SKM-1 treated with dmso at 0.1 percent for 144 hours (cell line): ENCODE measurements at regions not wholly inside any gene's neighbourhood (a gene's known extent, or its start where the extent isn't known, plus 50 kb on each side); places are given as distances from the start of the nearest gene placed in this dataset.
A peak's percentile ranks its signal among the peaks of the same experiment; 100 is the strongest.
"Not testable (repeated sequence)": the region's sequence is repeated elsewhere in the genome, so short reads cannot be mapped to it uniquely, and the experiment has no call there.

Source experiments
- DNase-seq: peaks from one replicate; lab custom pipeline; 2025; ENCODE audit not compliant: unreplicated experiment; lab: John Stamatoyannopoulos, UW

DNA sequence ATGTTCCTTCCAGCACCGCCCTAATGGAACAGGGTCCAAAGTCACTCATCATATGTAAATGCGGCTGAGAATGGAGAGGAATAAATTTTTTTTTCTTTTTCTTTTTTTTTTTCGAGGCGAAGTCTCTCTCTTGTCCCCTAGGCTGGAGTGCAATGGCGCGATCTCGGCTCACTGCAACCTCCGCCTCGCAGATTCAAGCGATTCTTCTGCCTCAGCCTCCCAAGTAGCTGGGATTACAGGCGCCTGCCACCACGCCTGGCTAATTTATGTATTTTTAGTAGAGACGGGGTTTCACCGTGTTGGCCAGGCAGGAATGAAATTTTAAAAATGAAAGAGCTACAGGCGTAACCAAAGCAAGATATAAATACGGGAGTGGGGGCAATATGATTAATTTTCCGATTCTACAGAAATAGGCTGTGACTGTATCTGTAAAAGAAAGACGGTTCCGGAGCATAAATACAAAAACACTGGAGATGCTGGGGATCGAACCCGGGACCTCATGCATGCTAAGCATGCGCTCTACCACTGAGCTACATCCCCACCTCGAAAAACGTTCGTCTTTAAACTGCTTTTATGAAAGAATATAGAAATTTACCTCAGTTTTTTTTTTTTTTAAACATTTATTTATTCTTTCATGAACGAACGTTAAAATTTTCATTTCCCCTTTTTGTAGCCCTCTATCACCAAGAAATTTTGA, 132.2 kb downstream of the GPX5 start:
- peak; percentile 67 for DNase-seq

DNA sequence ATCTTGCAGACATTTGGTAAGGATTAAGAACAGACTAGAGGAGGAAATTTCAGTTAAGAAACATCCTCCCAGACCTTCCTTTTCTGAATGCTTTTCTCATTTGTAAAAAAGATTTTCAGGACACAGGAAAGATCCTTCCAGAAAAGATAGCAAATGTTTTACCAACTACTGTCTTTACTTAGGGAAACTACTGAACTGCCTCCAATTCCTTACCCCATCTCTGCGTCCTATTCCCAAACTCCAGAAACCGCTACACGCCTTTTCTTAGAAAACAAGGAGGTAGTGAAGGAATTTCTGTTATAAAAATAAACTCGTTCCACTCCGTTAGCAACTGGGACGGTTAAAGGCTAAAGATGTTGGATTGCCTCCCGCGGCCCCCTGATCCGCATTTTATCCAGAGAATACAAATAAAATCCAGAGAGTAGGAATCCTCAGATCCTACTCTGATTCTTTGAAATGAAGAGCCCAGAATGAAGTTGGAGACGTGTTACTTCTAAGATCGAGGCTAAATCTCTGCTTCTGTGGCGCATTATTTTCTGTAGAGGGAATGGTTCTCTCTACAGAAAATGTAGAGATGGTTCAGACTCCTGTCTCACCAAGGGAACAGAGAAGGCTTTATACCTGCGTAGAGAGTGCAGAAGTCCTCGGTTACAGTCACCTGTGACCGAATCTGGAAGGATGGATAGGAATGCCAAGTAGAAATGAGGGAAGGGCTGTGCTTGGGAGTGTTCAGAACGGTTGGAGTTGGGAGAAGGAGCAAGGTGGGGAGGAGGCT, 133.0 kb downstream of the GPX5 start:
- DNase-seq: peak; percentile 38

DNA sequence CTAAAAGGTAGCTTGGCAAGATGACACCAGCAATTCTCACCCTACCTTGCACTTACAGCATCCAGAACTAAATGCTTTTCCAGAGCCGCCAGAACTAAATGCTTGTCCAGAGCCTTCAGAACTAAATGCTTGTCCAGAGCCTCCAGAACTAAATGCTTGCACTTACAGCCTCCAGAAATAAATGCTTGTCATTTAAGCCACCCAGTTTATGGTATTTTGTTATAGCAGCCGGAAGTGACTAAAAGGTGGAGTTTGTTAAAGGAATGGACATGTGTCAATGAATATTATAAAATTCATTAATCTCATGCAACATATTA, 133.5 kb downstream of the GPX5 start:
- no peak for DNase-seq

DNA sequence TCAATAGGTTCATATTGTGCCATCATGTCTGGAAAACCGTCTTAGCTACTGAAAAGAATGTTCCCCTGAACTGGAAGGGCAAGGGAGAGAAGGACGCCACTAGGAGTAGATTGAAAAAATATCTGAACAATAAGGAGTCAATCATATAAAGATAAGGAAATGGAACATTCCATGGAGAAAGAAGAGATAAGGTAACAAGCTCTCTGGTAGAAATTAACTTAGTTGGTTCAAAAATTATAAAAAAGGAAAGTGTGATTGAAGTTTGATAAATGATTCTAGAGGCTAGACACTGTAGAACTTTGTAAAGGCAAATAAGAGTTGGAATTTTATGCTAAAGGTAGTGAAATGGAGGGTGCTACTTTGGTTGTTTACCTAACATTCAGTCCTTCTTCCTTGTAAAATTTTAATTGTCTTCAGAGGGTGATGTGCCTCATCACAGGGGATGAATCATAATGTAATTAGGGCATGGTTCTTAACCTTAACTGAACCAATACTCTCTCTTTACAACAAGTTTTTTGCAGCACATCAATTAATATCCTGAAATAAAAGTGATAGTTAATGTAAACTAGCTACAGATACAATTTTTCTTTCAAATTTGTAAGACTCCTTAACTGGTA, 135.5 kb downstream of the GPX5 start:
- no peak for DNase-seq

DNA sequence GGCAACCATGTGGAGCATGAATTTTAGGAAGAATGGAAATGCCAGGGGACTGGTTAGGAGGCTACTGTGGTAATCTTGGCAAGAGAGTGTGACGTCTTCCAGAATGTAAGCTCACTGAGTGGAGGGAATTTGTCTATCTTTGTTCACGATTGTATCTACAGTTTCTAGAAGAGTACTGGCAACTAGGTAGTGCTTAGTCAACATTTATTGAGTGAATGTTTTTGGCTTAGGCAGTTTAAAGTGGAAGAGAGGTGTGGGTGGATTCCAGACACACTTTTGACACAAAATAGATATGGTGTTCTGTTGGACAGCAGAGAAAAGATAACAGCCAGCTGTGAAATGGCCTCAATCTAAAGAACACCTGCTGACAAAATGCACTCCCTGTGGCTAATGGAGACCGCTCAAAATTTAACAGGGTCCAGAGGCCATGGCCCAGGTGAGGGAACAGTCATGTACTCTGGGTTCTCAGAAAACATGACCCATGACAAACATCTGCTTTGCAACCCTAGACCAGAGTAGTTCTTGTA, 139.3 kb downstream of the GPX5 start:
- no peak for DNase-seq

DNA sequence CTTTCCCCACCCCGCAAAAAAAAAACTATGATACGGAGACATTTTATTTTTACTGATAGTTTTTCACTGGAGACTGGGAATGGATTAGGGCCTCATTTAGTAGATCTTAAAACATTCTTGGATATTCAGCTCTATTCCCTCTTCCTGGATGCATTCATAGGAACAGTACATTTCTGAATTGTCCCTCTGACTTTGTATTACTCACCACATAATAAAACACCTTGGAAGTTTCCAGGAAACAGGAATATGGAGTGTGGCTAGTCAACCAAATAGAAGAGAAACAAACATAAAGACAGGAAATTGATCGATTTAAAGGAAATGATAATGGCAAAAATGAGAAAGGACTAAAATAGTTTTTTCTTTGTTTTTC, 147.7 kb downstream of the GPX5 start:
- no peak for DNase-seq

DNA sequence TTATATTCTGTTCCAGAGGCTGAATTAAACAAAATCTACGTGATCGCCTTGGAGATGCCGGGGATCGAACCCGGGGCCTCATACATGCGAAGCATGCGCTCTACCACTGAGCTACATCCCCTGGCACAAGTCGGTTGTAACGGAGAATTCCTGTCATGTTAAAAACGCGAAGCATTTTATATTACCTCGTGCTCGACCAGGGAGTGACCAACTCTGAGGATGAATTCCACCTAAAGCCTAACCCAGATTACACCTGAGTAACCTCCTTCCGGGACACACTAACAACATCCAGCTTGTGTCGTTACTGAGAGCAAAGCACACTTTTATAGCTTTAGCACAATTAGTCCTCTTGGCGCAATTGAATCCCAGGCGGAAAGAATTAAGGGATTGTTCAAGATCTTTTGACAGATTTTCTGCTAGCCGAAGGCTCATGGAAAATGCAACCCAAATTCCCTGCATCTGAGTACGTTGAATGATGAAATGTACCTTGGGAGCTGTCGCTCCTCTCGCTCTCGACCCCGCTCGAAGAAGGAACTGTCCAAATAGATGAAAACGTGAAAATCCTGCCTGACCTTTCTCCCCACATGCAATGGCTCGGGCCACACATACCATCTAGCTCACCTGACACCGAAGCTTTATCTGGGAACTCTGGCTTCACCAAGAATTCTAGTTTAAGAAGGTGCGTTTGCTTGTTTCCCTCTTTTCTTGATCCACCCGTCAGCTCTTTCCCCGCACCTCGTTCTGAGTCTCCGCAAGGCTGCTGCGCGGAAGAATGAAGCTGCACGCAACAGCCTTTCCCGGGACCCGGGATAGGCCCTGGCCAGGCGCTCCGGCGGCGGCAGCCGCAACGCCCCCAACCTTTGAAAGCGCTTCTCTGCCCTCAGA, 148.3 kb downstream of the GPX5 start:
- DNase-seq: peak; percentile 41

DNA sequence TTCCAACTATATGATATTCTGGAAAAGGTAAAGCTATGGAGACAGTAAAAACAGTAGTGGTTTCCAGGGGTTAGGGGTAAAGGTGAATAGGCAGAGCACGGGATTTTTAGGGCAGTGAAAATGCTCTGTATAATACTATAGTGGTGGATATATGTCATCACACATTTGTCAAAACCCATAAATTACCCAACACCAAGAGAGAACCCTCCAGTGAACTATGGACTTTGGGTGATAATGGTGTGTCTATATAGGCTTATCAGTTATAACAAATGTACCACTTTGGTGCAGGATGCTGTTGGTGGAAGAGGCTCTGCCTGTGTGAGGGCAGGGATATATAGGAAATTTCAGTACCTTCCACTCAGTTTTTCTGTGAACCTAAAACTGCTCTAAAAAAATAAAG, 149.9 kb downstream of the GPX5 start:
- no peak for DNase-seq

DNA sequence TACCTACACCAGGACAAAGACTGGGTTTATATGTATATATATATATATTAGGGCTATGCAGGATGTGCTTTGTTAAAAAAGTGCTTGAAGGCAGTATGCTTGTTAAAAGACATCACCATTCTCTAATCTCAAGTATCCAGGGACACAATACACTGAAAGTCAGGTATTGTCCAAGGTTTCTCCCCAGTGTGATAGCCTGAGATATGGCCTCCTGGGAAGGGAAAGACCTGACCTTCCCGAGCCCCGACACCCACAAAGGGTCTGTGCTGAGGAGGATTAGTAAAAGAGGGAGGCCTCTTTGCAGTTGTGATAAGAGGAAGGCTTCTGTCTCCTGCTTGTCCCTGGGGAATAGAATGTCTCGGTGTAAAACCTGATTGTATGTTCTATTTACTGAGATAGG, 156.9 kb downstream of the GPX5 start:
- no peak for DNase-seq

DNA sequence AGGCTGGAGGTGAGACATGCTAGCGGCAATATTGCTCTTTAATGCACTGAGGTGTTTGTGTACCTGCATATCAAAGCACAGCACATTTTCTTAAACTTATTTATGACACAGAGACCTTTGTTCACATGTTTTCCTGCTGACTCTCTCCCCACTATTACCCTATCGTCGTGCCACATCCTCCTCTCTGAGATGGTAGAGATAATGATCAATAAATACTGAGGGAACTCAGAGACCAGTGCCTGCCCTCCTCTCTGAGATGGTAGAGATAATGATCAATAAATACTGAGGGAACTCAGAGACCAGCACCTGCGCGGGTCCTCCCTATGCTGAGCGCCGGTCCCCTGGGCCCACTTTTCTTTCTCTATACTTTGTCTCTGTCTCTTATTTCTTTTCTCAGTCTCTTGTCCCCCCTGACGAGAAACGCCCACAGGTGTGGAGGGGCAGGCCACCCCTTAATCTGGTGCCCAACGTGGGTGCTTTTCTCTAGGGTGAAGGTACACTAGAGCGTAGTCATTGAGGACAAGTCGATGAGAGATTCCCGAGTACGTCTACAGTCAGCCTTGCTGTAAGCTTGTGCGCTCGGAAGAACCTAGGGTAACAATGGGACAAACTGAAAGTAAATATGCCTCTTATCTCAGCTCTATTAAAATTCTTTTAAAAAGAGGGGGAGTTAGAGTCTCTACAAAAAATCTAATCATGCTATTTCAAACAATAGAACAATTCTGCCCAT, 157.4 kb downstream of the GPX5 start:
- not testable (repeated sequence) for DNase-seq

DNA sequence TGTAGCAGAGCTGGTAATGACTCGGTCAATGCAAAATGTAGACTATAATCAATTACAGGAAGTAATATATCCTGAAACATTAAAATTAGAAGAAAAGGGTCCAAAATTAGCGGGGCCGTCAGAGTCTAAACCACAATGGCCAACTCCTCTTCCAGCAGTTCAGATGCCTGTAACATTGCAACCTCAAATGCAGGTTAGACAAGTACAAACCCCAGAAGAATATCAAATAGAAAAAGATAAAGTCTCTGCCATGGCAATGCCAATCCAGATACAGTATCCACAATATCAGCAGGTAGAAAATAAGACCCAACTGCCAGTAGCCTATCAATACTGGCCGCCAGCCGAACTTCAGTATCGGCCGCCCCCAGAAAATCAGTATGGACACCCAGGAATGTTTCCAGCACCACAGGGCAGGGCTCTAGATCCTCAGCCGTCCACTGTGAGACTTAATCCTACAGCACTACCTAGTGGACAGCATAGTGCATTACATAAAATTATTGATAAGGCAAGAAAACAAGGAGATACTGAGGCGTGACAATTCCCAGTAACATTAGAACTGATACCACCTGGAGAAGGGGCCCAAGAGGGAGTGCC, 158.4 kb downstream of the GPX5 start:
- peak; percentile 30 for DNase-seq

DNA sequence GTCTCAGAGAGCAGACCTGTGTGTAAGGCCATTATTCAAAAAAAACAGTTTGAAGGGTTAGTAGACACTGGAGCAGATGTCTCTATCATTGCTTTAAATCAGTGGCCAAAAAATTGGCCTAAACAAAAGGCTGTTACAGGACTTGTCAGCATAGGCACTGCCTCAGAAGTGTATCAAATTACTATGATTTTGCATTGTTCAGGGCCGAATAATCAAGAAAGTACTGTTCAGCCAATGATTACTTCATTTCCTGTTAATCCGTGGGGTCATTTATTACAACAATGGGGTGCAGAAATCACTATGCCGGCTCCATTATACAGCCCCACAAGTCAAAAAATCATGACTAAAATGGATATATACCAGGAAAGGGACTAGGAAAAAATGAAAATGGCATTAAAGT, 160.3 kb downstream of the GPX5 start:
- DNase-seq: not testable (repeated sequence)

DNA sequence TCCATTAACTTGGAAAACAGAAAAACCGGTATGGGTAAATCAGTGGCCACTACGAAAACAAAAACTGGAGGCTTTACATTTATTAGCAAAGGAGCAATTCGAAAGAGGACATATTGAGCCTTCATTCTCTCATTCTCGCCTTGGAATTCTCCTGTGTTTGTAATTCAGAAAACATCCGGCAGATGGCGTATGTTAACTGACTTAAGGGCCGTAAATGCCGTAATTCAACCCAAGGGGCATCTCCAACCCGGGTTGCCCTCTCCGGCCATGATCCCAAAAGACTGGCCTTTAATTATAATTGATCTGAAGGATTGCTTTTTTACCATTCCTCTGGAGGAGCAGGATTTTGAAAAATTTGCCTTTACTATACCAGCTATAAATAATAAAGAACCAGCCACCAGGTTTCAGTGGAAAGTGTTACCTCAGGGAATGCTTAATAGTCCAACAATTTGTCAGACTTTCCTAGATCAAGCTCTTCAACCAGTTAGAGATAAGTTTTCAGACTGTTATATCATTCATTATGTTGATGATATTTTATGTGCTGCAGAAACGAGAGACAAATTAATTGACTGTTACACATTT, 160.9 kb downstream of the GPX5 start:
- DNase-seq: peak; percentile 54

DNA sequence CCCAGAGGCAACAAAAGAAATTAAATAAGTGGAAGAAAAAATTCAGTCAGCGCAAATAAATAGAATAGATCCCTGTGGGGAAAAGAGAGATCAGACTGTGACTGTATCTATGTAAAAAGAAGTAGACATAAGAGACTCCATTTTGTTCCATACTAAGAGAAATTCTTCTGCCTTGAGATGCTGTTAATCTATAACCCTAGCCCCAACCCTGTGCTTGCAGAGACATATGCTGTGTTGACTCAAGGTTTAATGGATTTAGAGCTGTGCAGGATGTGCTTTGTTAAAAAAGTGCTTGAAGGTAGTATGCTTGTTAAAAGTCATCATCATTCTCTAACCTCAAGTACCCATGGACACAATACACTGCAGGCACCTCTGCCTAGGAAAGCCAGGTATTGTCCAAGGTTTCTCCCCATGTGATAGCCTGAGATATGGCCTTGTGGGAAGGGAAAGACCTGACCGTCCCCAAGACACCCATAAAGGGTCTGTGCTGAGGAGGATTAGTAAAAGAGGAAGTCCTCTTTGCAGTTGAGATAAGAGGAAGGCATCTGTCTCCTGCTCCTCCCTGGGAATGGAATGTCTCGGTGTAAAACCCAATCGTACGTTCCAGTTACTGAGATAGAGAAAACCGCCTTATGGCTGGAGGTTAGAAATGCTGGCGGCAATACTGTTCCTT, 161.8 kb downstream of the GPX5 start:
- DNase-seq: not testable (repeated sequence)

DNA sequence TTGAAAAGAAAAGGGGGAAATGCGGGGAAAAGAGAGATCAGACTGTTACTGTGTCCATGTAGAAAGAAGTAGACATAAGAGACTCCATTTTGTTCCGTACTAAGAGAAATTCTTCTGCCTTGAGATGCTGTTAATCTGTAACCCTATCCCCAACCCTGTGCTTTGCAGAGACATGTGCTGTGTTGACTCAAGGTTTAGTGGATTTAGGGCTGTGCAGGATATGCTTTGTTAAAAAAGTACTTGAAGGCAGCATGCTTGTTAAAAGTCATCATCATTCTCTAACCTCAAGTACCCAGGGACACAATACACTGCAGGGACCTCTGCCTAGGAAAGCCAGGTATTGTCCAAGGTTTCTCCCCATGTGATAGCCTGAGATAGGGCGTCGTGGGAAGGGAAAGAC, 166.3 kb downstream of the GPX5 start:
- DNase-seq: not testable (repeated sequence)

DNA sequence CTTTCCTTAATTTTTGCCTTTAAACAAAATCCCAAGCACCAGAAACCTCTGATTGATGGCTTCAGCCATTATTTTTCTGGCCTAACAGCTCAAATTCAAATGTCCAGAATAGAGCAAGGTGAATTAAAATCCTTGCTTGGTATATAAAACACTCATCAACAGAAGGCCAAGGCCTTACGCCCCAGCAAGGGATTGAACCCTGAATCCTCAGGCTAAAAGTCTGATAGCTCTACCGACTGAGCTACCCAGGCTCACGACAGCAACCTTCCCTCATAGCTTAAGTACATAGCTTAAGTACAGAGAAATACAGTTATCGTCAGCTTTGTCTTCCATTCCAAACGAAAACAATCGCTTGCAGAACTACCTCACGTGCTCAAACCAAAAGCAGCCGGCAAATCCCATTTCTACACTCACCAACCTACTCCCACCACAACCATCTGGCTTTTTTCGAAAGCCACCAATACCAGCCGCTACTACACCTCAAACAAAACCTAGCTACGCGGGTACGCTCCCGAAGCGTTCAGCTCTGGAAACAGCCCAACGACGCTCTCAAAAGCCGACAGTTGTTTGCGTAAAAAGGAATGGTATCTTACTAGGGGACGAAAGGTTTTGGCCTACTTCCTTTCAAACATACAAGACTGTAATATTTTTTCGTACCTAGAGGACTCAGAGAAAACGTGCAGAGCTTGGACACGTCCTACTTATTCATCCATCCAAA, 167.5 kb downstream of the GPX5 start:
- no peak for DNase-seq

DNA sequence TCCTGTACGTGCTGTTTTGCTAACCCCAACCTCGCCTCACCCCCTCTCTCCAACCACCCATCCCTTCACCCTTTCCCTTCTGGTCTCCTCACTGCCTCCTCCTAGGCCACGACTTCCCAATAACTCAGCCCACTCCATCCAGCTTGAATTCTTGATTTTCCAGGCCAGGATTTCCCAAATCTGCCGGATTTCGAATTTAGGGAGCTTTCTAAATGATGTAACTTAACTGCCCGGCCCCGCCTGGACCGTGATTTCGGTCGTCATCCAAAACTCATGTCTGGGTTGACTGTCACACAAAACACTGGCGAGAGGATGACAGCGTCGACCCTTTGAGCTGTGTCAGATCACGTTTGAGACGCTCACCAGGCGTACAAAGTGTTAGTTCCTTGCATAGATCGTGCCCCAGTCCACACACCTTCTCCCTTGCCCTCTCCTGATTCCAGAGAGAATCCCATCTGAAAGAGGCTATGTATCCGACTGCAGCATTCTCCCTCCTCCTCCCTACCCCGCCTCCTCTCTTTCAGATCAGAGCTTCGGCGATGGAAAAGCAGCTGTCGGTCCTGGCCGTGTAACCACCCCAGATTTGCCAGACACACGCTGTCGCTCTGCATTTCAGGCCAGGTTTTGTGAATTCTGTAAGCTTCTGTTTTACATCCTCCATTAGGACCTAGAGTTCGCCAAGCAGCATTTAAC, 168.2 kb downstream of the GPX5 start:
- DNase-seq: no peak

DNA sequence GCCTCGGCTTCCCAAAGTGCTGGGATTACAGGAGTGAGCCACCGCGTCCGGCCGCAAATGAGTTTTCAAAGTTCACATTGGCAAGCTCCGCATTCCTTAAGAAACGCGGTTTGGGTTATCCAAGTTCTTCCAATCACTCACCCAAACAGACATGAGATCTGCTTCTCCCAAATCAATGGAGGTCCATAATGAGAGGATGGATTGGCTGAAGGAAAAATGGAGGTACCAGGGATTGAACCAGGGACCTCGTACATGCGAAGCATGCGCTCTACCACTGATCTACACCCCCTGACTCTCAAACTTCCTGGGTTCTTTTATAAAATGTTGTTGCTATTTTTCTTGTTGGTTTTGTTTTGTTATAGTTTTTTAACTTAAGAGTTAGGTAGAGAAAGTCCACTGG, 170.0 kb downstream of the GPX5 start:
- no peak for DNase-seq
